ENCODE measurements at regions not wholly inside any gene's neighbourhood (a gene's known extent, or its start where the extent isn't known, plus 50 kb on each side); places are given as distances from the start of the nearest gene placed in this dataset.

DNA sequence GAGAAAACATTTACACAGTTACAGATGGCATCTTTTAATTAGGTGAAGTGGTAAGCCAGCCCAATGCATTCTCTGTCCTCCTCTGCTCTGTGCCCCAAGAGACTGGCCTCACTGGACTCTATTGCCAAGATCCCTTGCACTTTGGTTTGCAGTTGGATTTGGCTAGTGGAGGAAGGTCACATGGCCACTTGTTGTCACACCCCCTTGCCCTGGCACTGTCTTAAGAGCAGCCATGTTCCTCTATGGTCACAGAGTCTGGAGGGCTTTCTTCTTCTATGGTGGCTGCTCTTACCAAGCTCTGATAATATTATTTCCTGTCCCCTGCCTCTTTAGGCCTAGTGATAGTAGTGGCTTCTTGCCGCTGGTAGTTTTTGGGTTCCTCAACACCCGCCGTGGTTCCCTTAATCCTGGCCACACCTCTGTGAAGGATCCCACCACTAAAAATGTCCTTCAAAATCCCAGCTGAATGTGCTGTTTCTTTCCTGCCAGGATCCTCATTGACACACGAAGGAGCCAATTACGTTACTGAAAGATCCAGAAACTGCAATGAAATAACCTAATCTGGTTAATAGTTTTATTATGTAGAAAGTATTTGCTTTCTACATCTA lies 111.1 kb downstream of the CDC42EP3 start:
- H3K4me3 ChIP-seq: no peak overlapping the region
- H3K36me3 ChIP-seq: no peaks in the 10 kb centered on the region
- no peak for TF ChIP-seq POLR2AphosphoS5 (IDR thresholded peaks at IDR 0.05)
- no peak for TF ChIP-seq POLR2A (IDR thresholded peaks at IDR 0.05)
- TF ChIP-seq, protein P1, sequence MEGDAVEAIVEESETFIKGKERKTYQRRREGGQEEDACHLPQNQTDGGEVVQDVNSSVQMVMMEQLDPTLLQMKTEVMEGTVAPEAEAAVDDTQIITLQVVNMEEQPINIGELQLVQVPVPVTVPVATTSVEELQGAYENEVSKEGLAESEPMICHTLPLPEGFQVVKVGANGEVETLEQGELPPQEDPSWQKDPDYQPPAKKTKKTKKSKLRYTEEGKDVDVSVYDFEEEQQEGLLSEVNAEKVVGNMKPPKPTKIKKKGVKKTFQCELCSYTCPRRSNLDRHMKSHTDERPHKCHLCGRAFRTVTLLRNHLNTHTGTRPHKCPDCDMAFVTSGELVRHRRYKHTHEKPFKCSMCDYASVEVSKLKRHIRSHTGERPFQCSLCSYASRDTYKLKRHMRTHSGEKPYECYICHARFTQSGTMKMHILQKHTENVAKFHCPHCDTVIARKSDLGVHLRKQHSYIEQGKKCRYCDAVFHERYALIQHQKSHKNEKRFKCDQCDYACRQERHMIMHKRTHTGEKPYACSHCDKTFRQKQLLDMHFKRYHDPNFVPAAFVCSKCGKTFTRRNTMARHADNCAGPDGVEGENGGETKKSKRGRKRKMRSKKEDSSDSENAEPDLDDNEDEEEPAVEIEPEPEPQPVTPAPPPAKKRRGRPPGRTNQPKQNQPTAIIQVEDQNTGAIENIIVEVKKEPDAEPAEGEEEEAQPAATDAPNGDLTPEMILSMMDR (IDR thresholded peaks at IDR 0.05): no peak
- TF ChIP-seq EP300 (IDR thresholded peaks at IDR 0.05; ENCODE audit: low read depth): no peak
- in situ Hi-C loops (cut with MboI; ENCODE audit: low pct_ligation_motif_present in 1 of 4, low pct_unique_long_range_greater_than_20kb in 1 of 4, low sequenced_read_pairs in 3 of 4): no loop called here
- WGBS, 2 donors (ENCODE audit: low coverage in 1 of 2): 81 to 93% methylated on average over 4 to 5 of the region's 5 CpGs
- peaks cover 0 to 9% (median 1%) of the 10 kb centered on the region in 4 donors for H3K4me1 ChIP-seq
- DNase-seq: no peak
- no peaks in the 10 kb centered on the region for H3K27me3 ChIP-seq
- intact Hi-C loops (cut with DNase I; ENCODE audit: low total_unique reads): no loop called here
- H3K27ac ChIP-seq: no peak overlapping the region
- H3K9me3 ChIP-seq: no peaks in the 10 kb centered on the region

DNA sequence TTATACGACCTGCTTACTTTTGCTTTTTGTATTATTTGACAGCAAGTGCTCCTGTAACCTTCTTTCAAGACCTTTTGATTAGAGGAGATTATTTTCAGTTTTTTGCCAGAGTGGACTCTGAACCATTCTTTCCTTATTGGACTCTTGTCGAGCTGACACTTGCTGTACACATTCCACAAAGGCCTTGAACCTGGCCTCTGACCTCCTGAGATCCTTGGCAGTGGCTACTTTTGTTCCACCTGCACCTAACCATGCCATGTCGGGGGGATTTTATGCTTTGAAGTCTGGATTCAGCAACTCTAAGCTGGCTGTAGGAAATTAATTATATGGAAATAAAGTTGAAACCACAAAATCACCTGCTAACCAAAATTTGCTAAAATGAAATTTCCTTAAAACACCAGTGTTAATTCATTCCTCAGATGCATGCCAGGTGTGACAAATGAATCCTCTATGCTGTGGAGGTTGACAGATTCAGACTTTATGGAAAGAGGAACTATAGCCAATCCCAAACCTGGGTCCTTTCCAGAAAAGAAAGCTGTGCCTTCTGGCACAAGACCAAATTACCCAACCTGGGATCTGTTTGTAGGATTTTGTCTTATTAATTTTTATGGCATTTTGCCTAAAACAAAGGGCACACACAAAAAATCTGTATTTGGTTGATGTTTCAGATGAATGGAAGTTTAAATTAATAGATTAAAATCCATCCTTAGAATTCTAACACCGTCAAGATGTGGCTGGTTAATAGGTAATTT lies 110.4 kb downstream of the CDC42EP3 start:
- Histone ChIP-seq H3K36me3 (no peaks in the 10 kb centered on the region), H3K9me3 (no peaks in the 10 kb centered on the region), H3K27ac (no peak overlapping the region), H3K4me1 (peaks cover 0 to 9% (median 1%) of the 10 kb centered on the region in 4 donors), H3K27me3 (no peaks in the 10 kb centered on the region), H3K4me3 (no peak overlapping the region)
- no peak for TF ChIP-seq EP300 (IDR thresholded peaks at IDR 0.05; ENCODE audit: low read depth)
- TF ChIP-seq, protein P1 (IDR thresholded peaks at IDR 0.05): no peak
- TF ChIP-seq POLR2A (IDR thresholded peaks at IDR 0.05): no peak
- TF ChIP-seq POLR2AphosphoS5 (IDR thresholded peaks at IDR 0.05): no peak
- 67 to 74% methylated on average over 4 of the region's 4 CpGs for WGBS, 2 donors (ENCODE audit: low coverage in 1 of 2)
- no peak for DNase-seq
- in situ Hi-C loops (cut with MboI; ENCODE audit: low pct_ligation_motif_present in 1 of 4, low pct_unique_long_range_greater_than_20kb in 1 of 4, low sequenced_read_pairs in 3 of 4): no loop called here
- intact Hi-C loops (cut with DNase I; ENCODE audit: low total_unique reads): no loop called here

DNA sequence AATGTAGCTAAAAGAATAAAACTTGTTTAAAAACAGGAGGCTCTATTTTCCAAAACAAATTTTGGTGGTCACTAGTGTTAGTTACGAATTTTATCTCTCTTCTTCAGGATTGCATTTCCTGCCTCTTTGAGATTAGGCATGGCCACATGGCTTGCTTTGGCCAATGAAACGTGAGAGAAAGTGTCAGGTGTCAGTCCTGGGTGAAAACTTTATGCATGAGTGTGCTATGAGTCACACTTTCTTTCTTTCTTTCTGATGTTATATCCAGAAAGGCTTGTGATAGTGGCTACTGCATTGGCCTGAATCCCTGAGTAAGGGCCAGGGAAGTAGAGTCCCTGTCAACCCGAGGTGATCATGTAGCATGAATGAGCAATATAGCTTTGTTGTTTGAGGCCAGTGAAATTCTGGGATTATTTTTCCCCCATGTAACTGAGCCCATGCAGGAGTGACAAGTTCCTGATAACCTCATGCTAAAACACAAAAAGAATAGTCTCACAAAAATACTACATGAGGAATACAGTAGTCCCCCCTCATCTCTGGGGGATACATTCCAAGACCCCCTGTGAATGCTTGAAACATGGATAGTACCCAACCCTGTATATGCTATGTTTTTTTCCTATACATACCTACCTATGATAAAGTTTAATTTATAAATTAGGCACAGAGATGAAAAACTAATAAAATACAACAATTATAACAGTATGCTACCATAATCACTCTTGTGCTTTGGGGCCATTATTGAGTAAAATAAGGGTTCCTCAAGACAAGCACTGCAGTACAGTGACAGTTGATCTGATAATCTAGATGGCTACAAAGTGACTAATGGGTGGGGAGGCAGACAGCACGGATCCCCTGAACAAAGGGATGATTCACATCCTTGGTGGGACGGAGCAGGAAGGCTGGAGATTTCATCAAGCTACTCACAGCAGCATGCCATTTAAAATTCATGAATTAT lies 109.5 kb downstream of the CDC42EP3 start:
- H3K4me1 ChIP-seq: peaks cover 0 to 9% (median 1%) of the 10 kb centered on the region in 4 donors
- TF ChIP-seq POLR2A (IDR thresholded peaks at IDR 0.05) (no peak), POLR2AphosphoS5 (IDR thresholded peaks at IDR 0.05) (no peak), EP300 (IDR thresholded peaks at IDR 0.05; ENCODE audit: low read depth) (no peak)
- TF ChIP-seq, protein P1 (IDR thresholded peaks at IDR 0.05): no peak
- 65 to 79% methylated on average over 4 to 5 of the region's 5 CpGs for WGBS, 2 donors (ENCODE audit: low coverage in 1 of 2)
- H3K27ac ChIP-seq: no peak overlapping the region
- no peaks in the 10 kb centered on the region for H3K36me3 ChIP-seq
- DNase-seq: no peak
- H3K9me3 ChIP-seq: no peaks in the 10 kb centered on the region
- no peak overlapping the region for H3K4me3 ChIP-seq
- H3K27me3 ChIP-seq: no peaks in the 10 kb centered on the region
- intact Hi-C loops (cut with DNase I; ENCODE audit: low total_unique reads): no loop called here
- in situ Hi-C loops (cut with MboI; ENCODE audit: low pct_ligation_motif_present in 1 of 4, low pct_unique_long_range_greater_than_20kb in 1 of 4, low sequenced_read_pairs in 3 of 4): no loop called here

Measured in transverse colon (tissue), 4 donors.